OCI-LY1 (cell line): ENCODE measurements at regions not wholly inside any gene's neighbourhood (a gene's known extent, or its start where the extent isn't known, plus 50 kb on each side); places are given as distances from the start of the nearest gene placed in this dataset.

Experiments used
- CTCF ChIP-seq: fragments of 200-600 bp; sonication (generic), shearing (Covaris generic); IDR thresholded peaks from 2 replicates; pipeline ENCODE4 v1.5.1; 2017; ENCODE audit warnings: mild to moderate bottlenecking, antibody characterized with exemption, low read length, moderate library complexity, mixed read lengths
- EZH2 ChIP-seq: fragments of 200-600 bp; sonication (generic), shearing (Covaris generic); IDR thresholded peaks from 2 replicates; pipeline ENCODE4 v1.8.0; 2017; ENCODE audit warnings: borderline replicate concordance, mixed run types, mild to moderate bottlenecking, antibody characterized with exemption, low read length, moderate library complexity, mixed read lengths

GRCh38 chr16:11410376-11411058 lies 65.3 kb downstream of the RMI2 start:
- TF ChIP-seq EZH2 = no peak
- no peak for TF ChIP-seq CTCF
